Kidney epithelial cell (primary cell): ENCODE measurements at regions not wholly inside any gene's neighbourhood (a gene's known extent, or its start where the extent isn't known, plus 50 kb on each side); places are given as distances from the start of the nearest gene placed in this dataset.

Source experiments
- DNase-seq: peaks from one replicate; pipeline ENCODE4 v3.0.0-alpha.2; 2010; ENCODE audit warnings: low read depth
- H3K27me3 ChIP-seq: 2 replicates; pipeline ENCODE4 v1.6.0; 2011; ENCODE audit warnings: low read length; ENCODE audit not compliant: control insufficient read depth, insufficient read depth
- H3K36me3 ChIP-seq: 2 replicates; pipeline ENCODE4 v1.5.1; 2011; ENCODE audit warnings: low read length; ENCODE audit not compliant: control insufficient read depth, insufficient read depth
- H3K4me3 ChIP-seq: 2 replicates; pipeline ENCODE4 v1.5.1; 2011; ENCODE audit warnings: low read depth, mild to moderate bottlenecking, control low read depth, low read length
- CTCF ChIP-seq: IDR thresholded peaks from 2 replicates; pipeline ENCODE4 v1.5.1; 2011; ENCODE audit warnings: mild to moderate bottlenecking, moderate library complexity, low read length, control low read depth, inconsistent platforms; ENCODE audit not compliant: insufficient read depth, poor library complexity, severe bottlenecking

- Histone ChIP-seq H3K27me3 (no peaks in the 10 kb centered on the region), H3K4me3 (no peak overlapping the region), H3K36me3 (no peaks in the 10 kb centered on the region)
- no peak for TF ChIP-seq CTCF
- no peak for DNase-seq
Measured at GRCh38 chr14:53847881-53848280, 108.7 kb downstream of the BMP4 start.

- H3K27me3 ChIP-seq: no peaks in the 10 kb centered on the region
- H3K36me3 ChIP-seq: no peaks in the 10 kb centered on the region
- no peak for TF ChIP-seq CTCF
- no peak for DNase-seq
- no peak overlapping the region for H3K4me3 ChIP-seq
Measured at GRCh38 chr14:53847057-53847456, 109.6 kb downstream of the BMP4 start.

GRCh38 chr14:53845813-53846693, 110.6 kb downstream of the BMP4 start:
- TF ChIP-seq CTCF: no peak
- Histone ChIP-seq H3K36me3 (no peaks in the 10 kb centered on the region), H3K4me3 (no peak overlapping the region), H3K27me3 (no peaks in the 10 kb centered on the region)
- DNase-seq: no peak

GRCh38 chr14:53842938-53843337, 113.7 kb downstream of the BMP4 start:
- H3K36me3 ChIP-seq: no peaks in the 10 kb centered on the region
- DNase-seq: no peak
- H3K4me3 ChIP-seq: no peak overlapping the region
- no peaks in the 10 kb centered on the region for H3K27me3 ChIP-seq
- TF ChIP-seq CTCF: no peak

GRCh38 chr14:53841109-53842099, 115.2 kb downstream of the BMP4 start:
- Histone ChIP-seq H3K4me3 (no peak overlapping the region), H3K27me3 (no peaks in the 10 kb centered on the region), H3K36me3 (no peaks in the 10 kb centered on the region)
- no peak for TF ChIP-seq CTCF
- DNase-seq: no peak
